Fibroblast of lung (primary cell): ENCODE measurements at regions not wholly inside any gene's neighbourhood (a gene's known extent, or its start where the extent isn't known, plus 50 kb on each side); places are given as distances from the start of the nearest gene placed in this dataset.
A peak's percentile ranks its signal among the peaks of the same experiment; 100 is the strongest.

Experiments used
- DNase-seq, 2 donors: peaks; one replicate each; pipeline versions ENCODE4 v3.0.0 to v3.0.0-alpha.2; 2010; ENCODE audit warnings: low read depth in 2 of 2
- H2AFZ ChIP-seq: 2 replicates; pipeline ENCODE4 v1.5.1; 2012; ENCODE audit warnings: low read length, control low read depth, inconsistent platforms
- H3K27ac ChIP-seq: 2 replicates; pipeline ENCODE4 v1.5.1; 2011; ENCODE audit warnings: low read length, control low read depth; ENCODE audit not compliant: insufficient read depth
- H3K27me3 ChIP-seq: 2 replicates; pipeline ENCODE4 v1.5.1; 2011; ENCODE audit warnings: mild to moderate bottlenecking, low read length; ENCODE audit not compliant: control insufficient read depth, insufficient read depth
- H3K36me3 ChIP-seq: 2 replicates; pipeline ENCODE4 v1.5.1; 2011; ENCODE audit warnings: low read length; ENCODE audit not compliant: control insufficient read depth, insufficient read depth
- H3K4me1 ChIP-seq: 2 replicates; pipeline ENCODE4 v1.5.1; 2011; ENCODE audit warnings: low read length; ENCODE audit not compliant: control insufficient read depth, insufficient read depth; ENCODE audit errors: extremely low read depth
- H3K4me2 ChIP-seq: 2 replicates; pipeline ENCODE4 v1.5.1; 2011; ENCODE audit warnings: low read length, control low read depth; ENCODE audit not compliant: insufficient read depth; ENCODE audit errors: extremely low read depth
- H3K4me3 ChIP-seq, 4 experiments: fragments of 200-600 bp in 1 of 4; sonication (generic) in 1 of 4; replicated peaks in 1 of 4; 2 replicates each; pipeline ENCODE4 v1.5.1; 2011 to 2016; ENCODE audit warnings: low read length in 4 of 4, low read depth in 3 of 4, mild to moderate bottlenecking in 3 of 4, control low read depth in 2 of 4, inconsistent platforms in 1 of 4, mixed read lengths in 1 of 4; ENCODE audit not compliant: insufficient read depth in 1 of 4; ENCODE audit errors: control extremely low read depth in 1 of 4
- H3K79me2 ChIP-seq: 2 replicates; pipeline ENCODE4 v1.5.1; 2012; ENCODE audit warnings: mild to moderate bottlenecking, low read length, inconsistent platforms; ENCODE audit not compliant: control insufficient read depth, insufficient read depth
- H3K9ac ChIP-seq: 2 replicates; pipeline ENCODE4 v1.5.1; 2011; ENCODE audit warnings: mild to moderate bottlenecking, low read length, control low read depth; ENCODE audit not compliant: insufficient read depth
- H3K9me3 ChIP-seq: 2 replicates; pipeline ENCODE4 v1.5.1; 2012; ENCODE audit warnings: low read depth, low read length; ENCODE audit not compliant: control insufficient read depth, insufficient read depth
- H4K20me1 ChIP-seq: 2 replicates; pipeline ENCODE4 v1.5.1; 2011; ENCODE audit warnings: low read length; ENCODE audit not compliant: control insufficient read depth, insufficient read depth; ENCODE audit errors: extremely low read depth
- EZH2 ChIP-seq: IDR thresholded peaks from 2 replicates; pipeline ENCODE4 v1.5.1; 2012; ENCODE audit warnings: low read length, control low read depth, mild to moderate bottlenecking; ENCODE audit errors: missing control alignments
- TF ChIP-seq, protein P1 (sequence below), 2 donors: IDR thresholded peaks in 1 of 2; conservative IDR thresholded peaks in 1 of 2; 1 replicate in 1 of 2; 2 replicates in 1 of 2; pipeline ENCODE4 v1.5.1; 2011 to 2012; ENCODE audit warnings: low read length in 2 of 2, control low read depth in 1 of 2, inconsistent platforms in 1 of 2, low read depth in 1 of 2, mild to moderate bottlenecking in 1 of 2

DNA sequence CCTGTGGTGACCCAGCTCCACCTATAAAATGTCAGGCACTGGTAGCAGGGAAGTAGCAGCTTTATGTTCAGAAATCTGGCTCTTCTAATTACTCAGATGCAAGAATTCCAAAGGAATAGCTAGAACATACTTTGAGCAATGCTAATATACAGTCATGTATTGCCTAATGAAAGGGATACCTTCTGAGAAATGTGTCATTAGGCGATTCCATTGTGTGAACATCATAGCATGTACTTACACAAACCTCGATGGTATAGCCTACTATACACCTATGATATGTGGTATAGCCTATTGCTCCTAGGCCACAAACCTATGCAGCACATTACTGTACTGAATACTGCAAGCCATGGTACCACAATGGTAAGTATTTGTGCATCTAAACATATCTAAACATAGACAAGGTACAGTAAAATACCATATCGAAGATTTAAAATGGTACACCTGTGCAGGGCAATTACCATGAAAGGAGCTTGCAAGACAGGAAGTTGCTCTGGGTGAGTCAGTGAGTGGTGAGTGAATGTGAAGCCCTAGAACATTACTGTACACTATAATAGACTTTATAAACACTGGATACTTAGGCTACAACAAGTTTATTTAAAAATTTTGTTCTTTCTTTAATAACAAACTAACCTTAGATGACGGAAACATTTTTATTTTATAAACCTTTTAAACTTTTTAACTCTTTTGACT is 50.3 kb upstream of the ETAA1 start:
- Histone ChIP-seq H3K4me1 (no peaks in the 10 kb centered on the region), H3K9me3 (no peaks in the 10 kb centered on the region), H3K27me3 (no peaks in the 10 kb centered on the region), H2AFZ (no peak overlapping the region), H3K36me3 (no peaks in the 10 kb centered on the region), H3K9ac (no peak overlapping the region), H3K4me3 (no peak overlapping the region), H3K27ac (no peak overlapping the region), H4K20me1 (no peaks in the 10 kb centered on the region), H3K4me2 (no peak overlapping the region), H3K79me2 (no peaks in the 10 kb centered on the region)
- peak; percentile 37 to 45 for DNase-seq
- TF ChIP-seq EZH2, result no peak
- TF ChIP-seq, protein P1, sequence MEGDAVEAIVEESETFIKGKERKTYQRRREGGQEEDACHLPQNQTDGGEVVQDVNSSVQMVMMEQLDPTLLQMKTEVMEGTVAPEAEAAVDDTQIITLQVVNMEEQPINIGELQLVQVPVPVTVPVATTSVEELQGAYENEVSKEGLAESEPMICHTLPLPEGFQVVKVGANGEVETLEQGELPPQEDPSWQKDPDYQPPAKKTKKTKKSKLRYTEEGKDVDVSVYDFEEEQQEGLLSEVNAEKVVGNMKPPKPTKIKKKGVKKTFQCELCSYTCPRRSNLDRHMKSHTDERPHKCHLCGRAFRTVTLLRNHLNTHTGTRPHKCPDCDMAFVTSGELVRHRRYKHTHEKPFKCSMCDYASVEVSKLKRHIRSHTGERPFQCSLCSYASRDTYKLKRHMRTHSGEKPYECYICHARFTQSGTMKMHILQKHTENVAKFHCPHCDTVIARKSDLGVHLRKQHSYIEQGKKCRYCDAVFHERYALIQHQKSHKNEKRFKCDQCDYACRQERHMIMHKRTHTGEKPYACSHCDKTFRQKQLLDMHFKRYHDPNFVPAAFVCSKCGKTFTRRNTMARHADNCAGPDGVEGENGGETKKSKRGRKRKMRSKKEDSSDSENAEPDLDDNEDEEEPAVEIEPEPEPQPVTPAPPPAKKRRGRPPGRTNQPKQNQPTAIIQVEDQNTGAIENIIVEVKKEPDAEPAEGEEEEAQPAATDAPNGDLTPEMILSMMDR (conservative IDR thresholded peaks at IDR 0.05 in 1 of 2, IDR thresholded peaks at IDR 0.05 in 1 of 2; ENCODE audit: low read depth in 1 of 2, low read length in 2 of 2), result no peak
